ENCODE measurements at regions not wholly inside any gene's neighbourhood (a gene's known extent, or its start where the extent isn't known, plus 50 kb on each side); places are given as distances from the start of the nearest gene placed in this dataset.
A peak's percentile ranks its signal among the peaks of the same experiment; 100 is the strongest.

DNA sequence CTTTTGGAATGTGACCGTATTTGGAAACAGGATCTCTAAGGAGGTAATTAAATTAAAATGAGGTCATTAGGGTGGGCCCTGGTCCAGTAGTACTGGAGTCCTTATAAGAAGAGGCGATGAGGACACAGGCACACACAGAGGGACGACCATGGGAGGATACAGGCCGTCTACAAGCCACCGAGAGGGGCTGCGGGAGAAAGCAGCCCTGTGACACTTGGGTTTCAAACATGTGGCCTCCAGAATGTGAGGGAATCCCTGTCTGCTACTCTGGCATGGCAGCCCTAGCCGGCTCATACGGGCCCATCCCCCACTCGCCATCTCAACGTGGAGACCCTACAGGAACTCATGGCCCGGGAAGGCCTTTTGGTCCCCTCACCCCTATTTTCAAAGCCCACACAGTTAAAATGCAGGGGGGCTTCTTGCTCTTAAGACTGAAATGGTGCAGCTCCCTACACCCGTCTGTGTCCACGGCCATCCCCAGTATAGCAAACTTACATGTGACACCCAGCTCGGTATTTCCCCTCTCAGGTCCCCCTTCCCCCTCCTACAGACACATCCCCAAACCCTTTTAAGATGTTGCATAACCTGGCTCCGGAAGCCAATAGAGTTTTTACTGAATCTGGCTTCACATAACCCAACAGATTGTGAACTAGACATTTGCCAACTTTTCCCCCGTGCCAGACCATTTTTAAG is 124.1 kb upstream of the TBL1X start:
- TF ChIP-seq POLR2A (IDR thresholded peaks at IDR 0.05) (no peak), POLR2AphosphoS5 (IDR thresholded peaks at IDR 0.05) (peak in 2 of 4 donors; percentile 4 to 25), EP300 (IDR thresholded peaks at IDR 0.05) (no peak)
- TF ChIP-seq, protein P1, sequence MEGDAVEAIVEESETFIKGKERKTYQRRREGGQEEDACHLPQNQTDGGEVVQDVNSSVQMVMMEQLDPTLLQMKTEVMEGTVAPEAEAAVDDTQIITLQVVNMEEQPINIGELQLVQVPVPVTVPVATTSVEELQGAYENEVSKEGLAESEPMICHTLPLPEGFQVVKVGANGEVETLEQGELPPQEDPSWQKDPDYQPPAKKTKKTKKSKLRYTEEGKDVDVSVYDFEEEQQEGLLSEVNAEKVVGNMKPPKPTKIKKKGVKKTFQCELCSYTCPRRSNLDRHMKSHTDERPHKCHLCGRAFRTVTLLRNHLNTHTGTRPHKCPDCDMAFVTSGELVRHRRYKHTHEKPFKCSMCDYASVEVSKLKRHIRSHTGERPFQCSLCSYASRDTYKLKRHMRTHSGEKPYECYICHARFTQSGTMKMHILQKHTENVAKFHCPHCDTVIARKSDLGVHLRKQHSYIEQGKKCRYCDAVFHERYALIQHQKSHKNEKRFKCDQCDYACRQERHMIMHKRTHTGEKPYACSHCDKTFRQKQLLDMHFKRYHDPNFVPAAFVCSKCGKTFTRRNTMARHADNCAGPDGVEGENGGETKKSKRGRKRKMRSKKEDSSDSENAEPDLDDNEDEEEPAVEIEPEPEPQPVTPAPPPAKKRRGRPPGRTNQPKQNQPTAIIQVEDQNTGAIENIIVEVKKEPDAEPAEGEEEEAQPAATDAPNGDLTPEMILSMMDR (IDR thresholded peaks at IDR 0.05): no peak
- Histone ChIP-seq H3K27ac (peak overlapping the region; percentile 73 to 83 (median 78)), H3K36me3 (no peaks in the 10 kb centered on the region), H3K27me3 (no peaks in the 10 kb centered on the region), H3K4me3 (peak overlapping the region in 1 of 4 donors; percentile 13), H3K9me3 (no peaks in the 10 kb centered on the region), H3K4me1 (peaks cover 0 to 29% (median 23%) of the 10 kb centered on the region in 4 donors)
- WGBS, 2 donors: 31 to 44% methylated on average over 16 of the region's 16 CpGs
- intact Hi-C loops (cut with DNase I): loop anchor here (10.0 kb wide), 3 partner anchors 116 to 364 kb away; no protein-coding TSS in a partner anchor
- DNase-seq: peak; percentile 74

DNA sequence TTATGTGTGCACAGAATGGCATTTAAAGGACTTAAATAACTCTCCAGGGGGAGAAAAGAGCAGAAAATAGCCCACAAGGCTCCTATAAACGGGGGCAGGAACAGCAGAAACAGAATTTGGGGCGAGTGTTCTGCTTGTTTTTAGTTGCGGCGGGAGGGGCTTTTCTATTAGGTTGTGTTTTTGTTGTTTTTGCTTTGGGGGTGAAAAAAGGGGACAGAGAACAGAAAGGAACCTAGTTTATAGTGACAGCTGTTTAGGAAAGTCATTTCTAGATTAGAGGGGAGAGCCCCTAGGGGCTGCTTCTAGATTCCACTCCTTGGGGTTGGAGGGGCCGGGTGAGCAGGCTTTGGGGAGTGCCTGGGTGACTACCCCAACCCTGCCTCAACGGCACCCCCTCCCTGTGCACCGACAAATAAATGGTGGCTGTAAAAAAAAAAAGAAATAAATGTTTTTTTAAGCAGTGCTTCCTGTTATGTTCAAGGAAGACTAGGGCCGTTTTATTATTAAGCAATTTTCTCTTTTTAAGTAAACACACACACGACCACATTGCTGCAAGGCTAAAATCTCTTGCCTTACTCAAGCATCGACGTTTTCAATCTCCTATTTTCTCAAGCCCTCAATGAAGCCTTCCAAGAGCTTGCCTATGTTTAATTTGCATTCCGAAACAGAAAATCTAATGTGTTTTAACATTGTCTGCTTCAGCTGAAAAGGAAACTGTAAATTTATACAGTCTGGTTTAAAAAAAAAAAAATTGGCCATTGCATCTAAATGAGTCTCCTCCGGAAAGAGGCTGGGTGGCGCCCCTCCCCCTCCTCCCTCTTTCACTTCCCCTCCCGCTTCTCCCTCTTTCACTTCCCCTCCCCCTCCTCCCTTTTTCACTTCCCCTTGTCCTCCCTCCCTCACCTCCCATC is 123.3 kb upstream of the TBL1X start:
- WGBS, 2 donors: 2 to 3% methylated on average over 15 of the region's 15 CpGs
- intact Hi-C loops (cut with DNase I): loop anchor here (1.0 to 10.0 kb wide), 4 partner anchors 117 to 363 kb away; no protein-coding TSS in a partner anchor
- peak; percentile 84 for DNase-seq

DNA sequence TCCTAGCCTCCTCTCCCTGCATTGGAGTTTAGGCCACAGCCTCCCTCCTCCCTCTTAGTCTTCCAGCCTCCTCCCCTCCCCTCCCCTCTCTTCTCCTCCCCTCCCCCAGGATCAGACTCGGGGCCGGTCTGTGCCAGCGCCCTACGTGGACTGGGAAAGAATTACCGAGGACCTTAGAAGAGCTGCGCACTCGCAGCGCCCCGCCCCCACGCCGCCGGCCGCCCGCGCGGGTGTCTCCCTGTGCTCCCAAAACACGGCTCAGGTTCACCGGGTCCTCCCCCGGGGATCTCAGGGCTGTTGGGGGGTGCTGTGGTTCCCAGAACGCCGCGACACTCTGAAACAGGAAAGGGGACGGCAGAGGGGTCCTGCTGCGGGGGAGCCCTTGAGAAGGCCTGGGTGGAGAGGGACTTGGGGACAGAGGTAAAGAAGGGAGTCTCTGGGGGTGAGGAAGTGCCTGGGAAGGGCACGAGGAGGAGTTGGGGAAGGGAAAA is 122.3 kb upstream of the TBL1X start:
- Histone ChIP-seq H3K27ac (peak overlapping the region; percentile 55 to 80 (median 75)), H3K4me3 (peak overlapping the region in 3 of 4 donors; percentile 15 to 17 (median 16)), H3K9me3 (no peaks in the 10 kb centered on the region), H3K27me3 (no peaks in the 10 kb centered on the region), H3K4me1 (peaks cover 0 to 29% (median 23%) of the 10 kb centered on the region in 4 donors), H3K36me3 (no peaks in the 10 kb centered on the region)
- intact Hi-C loops (cut with DNase I): loop anchor here (1.0 to 10.0 kb wide), 4 partner anchors 118 to 362 kb away; no protein-coding TSS in a partner anchor
- WGBS, 2 donors: 2 to 3% methylated on average over 25 of the region's 25 CpGs
- TF ChIP-seq, protein P1 (IDR thresholded peaks at IDR 0.05): peak in 1 of 4 experiments; percentile 14
- peak in 2 of 4 donors; percentile 19 to 45 for TF ChIP-seq POLR2AphosphoS5 (IDR thresholded peaks at IDR 0.05)
- TF ChIP-seq POLR2A (IDR thresholded peaks at IDR 0.05): no peak
- TF ChIP-seq EP300 (IDR thresholded peaks at IDR 0.05): peak in 3 of 4 donors; percentile 11 to 49 (median 16)
- peak; percentile 94 for DNase-seq

More for the DNA sequence above, 123.3 kb upstream of the TBL1X start:
- Histone ChIP-seq H3K4me3 (peak overlapping the region in 2 of 4 donors; percentile 13 to 25), H3K4me1 (peaks cover 0 to 29% (median 23%) of the 10 kb centered on the region in 4 donors), H3K36me3 (no peaks in the 10 kb centered on the region), H3K27ac (peak overlapping the region; percentile 73 to 83 (median 78)), H3K27me3 (no peaks in the 10 kb centered on the region), H3K9me3 (no peaks in the 10 kb centered on the region)
- TF ChIP-seq POLR2A (IDR thresholded peaks at IDR 0.05) (no peak), POLR2AphosphoS5 (IDR thresholded peaks at IDR 0.05) (peak in 1 of 4 donors; percentile 13)

DNA sequence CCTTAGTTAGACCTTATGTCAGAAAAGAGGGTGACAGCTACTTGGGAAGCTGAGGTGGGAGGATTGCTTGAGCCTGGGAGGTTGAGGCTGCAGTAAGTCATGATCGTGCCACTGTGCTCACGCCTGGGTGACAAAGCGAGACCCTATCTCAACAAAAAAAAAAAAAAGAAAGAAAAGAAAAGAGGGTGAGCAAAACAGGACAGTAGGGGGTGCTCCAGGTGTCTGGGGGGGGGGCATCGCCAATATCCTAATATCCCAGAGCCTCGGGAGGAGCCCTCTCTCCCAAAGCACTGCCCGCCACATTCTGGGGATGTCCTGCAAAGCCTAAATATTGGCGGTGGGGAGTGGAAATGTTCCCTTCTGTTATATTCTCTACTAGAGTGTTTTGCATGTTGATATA is 120.9 kb upstream of the TBL1X start:
- TF ChIP-seq POLR2AphosphoS5 (IDR thresholded peaks at IDR 0.05) (no peak), POLR2A (IDR thresholded peaks at IDR 0.05) (no peak), EP300 (IDR thresholded peaks at IDR 0.05) (no peak)
- TF ChIP-seq, protein P1 (IDR thresholded peaks at IDR 0.05): no peak
- H3K9me3 ChIP-seq: no peaks in the 10 kb centered on the region
- H3K36me3 ChIP-seq: no peaks in the 10 kb centered on the region
- no peaks in the 10 kb centered on the region for H3K27me3 ChIP-seq
- WGBS, 2 donors: 77 to 92% methylated on average over 7 of the region's 7 CpGs
- intact Hi-C loops (cut with DNase I): loop anchor here (10.0 kb wide), 3 partner anchors 119 to 361 kb away; no protein-coding TSS in a partner anchor
- peaks cover 0 to 33% (median 23%) of the 10 kb centered on the region in 4 donors for H3K4me1 ChIP-seq
- no peak for DNase-seq
- H3K27ac ChIP-seq: peak overlapping the region in 2 of 4 donors; percentile 10 to 80
- H3K4me3 ChIP-seq: no peak overlapping the region
